Activated CD8-positive, alpha-beta T cell treated with anti-CD3 and anti-CD28 coated beads for 36 hours (primary cell): ENCODE measurements at regions not wholly inside any gene's neighbourhood (a gene's known extent, or its start where the extent isn't known, plus 50 kb on each side); places are given as distances from the start of the nearest gene placed in this dataset.

Experiments
- ATAC-seq: fragments of 200-7000 bp; cut with Tn5 transposase; one replicate; pipeline ENCODE4 v1.10.0; 2021; ENCODE audit warnings: mild to moderate bottlenecking, moderate library complexity
- CTCF ChIA-PET: fragments of 350-600 bp; sonication (Branson Sonifier 250); formaldehyde crosslinking; loops from one replicate; lab custom pipeline; 2021; ENCODE audit warnings: antibody characterized with exemption; lab: Charles Lee
- POLR2A ChIA-PET: fragments of 350-600 bp; sonication (Branson Sonifier 250); formaldehyde crosslinking; loops from one replicate; lab custom pipeline; 2021; ENCODE audit warnings: antibody characterized with exemption; lab: Charles Lee
- DNase-seq: peaks from one replicate; pipeline ENCODE4 v3.0.0-alpha.2; 2020
- H3K27ac Mint-ChIP-seq: one replicate; pipeline ENCODE4 v1.8.0; 2021; ENCODE audit warnings: mild to moderate bottlenecking, mixed read lengths
- H3K27me3 Mint-ChIP-seq: one replicate; pipeline ENCODE4 v1.8.0; 2021; ENCODE audit warnings: mixed read lengths
- H3K36me3 Mint-ChIP-seq: one replicate; pipeline ENCODE4 v1.8.0; 2021; ENCODE audit warnings: low read depth, mixed read lengths
- H3K4me1 Mint-ChIP-seq: one replicate; pipeline ENCODE4 v1.8.0; 2021; ENCODE audit warnings: low read depth, mixed read lengths
- H3K4me3 Mint-ChIP-seq: one replicate; pipeline ENCODE4 v1.8.0; 2021; ENCODE audit warnings: mild to moderate bottlenecking, moderate library complexity, mixed read lengths
- H3K9me3 Mint-ChIP-seq: one replicate; pipeline ENCODE4 v1.8.0; 2021; ENCODE audit warnings: mixed read lengths
- CTCF ChIP-seq: fragments of 200-600 bp; IDR thresholded peaks from one replicate; pipeline ENCODE4 v1.8.0; 2022; ENCODE audit warnings: antibody characterized with exemption, mild to moderate bottlenecking
- intact Hi-C: fragments of 100-400 bp; cut with micrococcal nuclease; formaldehyde crosslinking; loops from one replicate; pipeline ENCODE4 v1.10.0; 2022

- TF ChIP-seq CTCF: no peak
- ATAC-seq (no peak), DNase-seq (no peak)
- ChIA-PET CTCF (no interaction called here), POLR2A (no interaction called here)
- Mint-ChIP-seq H3K9me3 (no peaks in the 10 kb centered on the region), H3K4me1 (no peaks in the 10 kb centered on the region), H3K27ac (no peak overlapping the region), H3K4me3 (no peak overlapping the region), H3K36me3 (no peaks in the 10 kb centered on the region), H3K27me3 (peaks cover 1% of the 10 kb centered on the region)
- intact Hi-C loops: no loop called here
These were observed 717.4 kb upstream of the CITED2 start for GRCh38 chr6:140091895-140092294.

- Mint-ChIP-seq H3K4me1 (no peaks in the 10 kb centered on the region), H3K4me3 (no peak overlapping the region), H3K36me3 (no peaks in the 10 kb centered on the region), H3K27ac (no peak overlapping the region), H3K27me3 (peaks cover 1% of the 10 kb centered on the region), H3K9me3 (no peaks in the 10 kb centered on the region)
- TF ChIP-seq CTCF: no peak
- intact Hi-C loops: no loop called here
- no peak for DNase-seq
- ATAC-seq: no peak
- ChIA-PET POLR2A (no interaction called here), CTCF (no interaction called here)
These were observed 716.4 kb upstream of the CITED2 start for GRCh38 chr6:140090871-140091270.

GRCh38 chr6:140083375-140083774 lies 708.9 kb upstream of the CITED2 start:
- no peak overlapping the region for H3K4me3 Mint-ChIP-seq
- ChIA-PET POLR2A (no interaction called here), CTCF (no interaction called here)
- no peak for TF ChIP-seq CTCF
- H3K4me1 Mint-ChIP-seq: no peaks in the 10 kb centered on the region
- no peak for ATAC-seq
- no peak for DNase-seq
- intact Hi-C loops: no loop called here
- H3K27ac Mint-ChIP-seq: no peak overlapping the region
- H3K27me3 Mint-ChIP-seq: no peaks in the 10 kb centered on the region
- H3K36me3 Mint-ChIP-seq: no peaks in the 10 kb centered on the region
- H3K9me3 Mint-ChIP-seq: no peaks in the 10 kb centered on the region

- H3K27me3 Mint-ChIP-seq: no peaks in the 10 kb centered on the region
- CTCF ChIA-PET: no interaction called here
- DNase-seq (no peak), ATAC-seq (no peak)
- H3K36me3 Mint-ChIP-seq: no peaks in the 10 kb centered on the region
- no peaks in the 10 kb centered on the region for H3K4me1 Mint-ChIP-seq
- no peak overlapping the region for H3K27ac Mint-ChIP-seq
- POLR2A ChIA-PET: no interaction called here
- intact Hi-C loops: no loop called here
- no peaks in the 10 kb centered on the region for H3K9me3 Mint-ChIP-seq
- TF ChIP-seq CTCF: no peak
- no peak overlapping the region for H3K4me3 Mint-ChIP-seq
These were observed 708.4 kb upstream of the CITED2 start for GRCh38 chr6:140082867-140083297.

GRCh38 chr6:140079328-140079727 lies 704.9 kb upstream of the CITED2 start:
- Mint-ChIP-seq H3K27ac (no peak overlapping the region), H3K4me3 (no peak overlapping the region), H3K27me3 (peaks cover 8% of the 10 kb centered on the region), H3K36me3 (no peaks in the 10 kb centered on the region), H3K4me1 (no peaks in the 10 kb centered on the region), H3K9me3 (no peaks in the 10 kb centered on the region)
- intact Hi-C loops: no loop called here
- TF ChIP-seq CTCF: no peak
- DNase-seq (no peak), ATAC-seq (no peak)
- ChIA-PET CTCF (no interaction called here), POLR2A (no interaction called here)
